ENCODE measurements at regions not wholly inside any gene's neighbourhood (a gene's known extent, or its start where the extent isn't known, plus 50 kb on each side); places are given as distances from the start of the nearest gene placed in this dataset.

GRCh38 chr5:133769842-133770241 lies 157.5 kb upstream of the FSTL4 start:
- no peak for DNase-seq

GRCh38 chr5:133763744-133764143 lies 151.4 kb upstream of the FSTL4 start:
- DNase-seq, result no peak

GRCh38 chr5:133761632-133762031 lies 149.3 kb upstream of the FSTL4 start:
- DNase-seq, result no peak

GRCh38 chr5:133760532-133760931 lies 148.2 kb upstream of the FSTL4 start:
- no peak for DNase-seq

- no peak for DNase-seq
Observed at GRCh38 chr5:133758641-133759040, 146.3 kb upstream of the FSTL4 start.

- DNase-seq, result no peak
Observed at GRCh38 chr5:133757396-133757945, 145.1 kb upstream of the FSTL4 start.

- no peak for DNase-seq
Observed at GRCh38 chr5:133756756-133757155, 144.4 kb upstream of the FSTL4 start.

GRCh38 chr5:133756036-133756435 lies 143.7 kb upstream of the FSTL4 start:
- DNase-seq, result no peak

GRCh38 chr5:133754575-133755169 lies 142.3 kb upstream of the FSTL4 start:
- no peak for DNase-seq

GRCh38 chr5:133753856-133754255 lies 141.5 kb upstream of the FSTL4 start:
- DNase-seq, result no peak

- no peak for DNase-seq
Observed at GRCh38 chr5:133751846-133752245, 139.5 kb upstream of the FSTL4 start.

- no peak for DNase-seq
Observed at GRCh38 chr5:133751421-133751820, 139.1 kb upstream of the FSTL4 start.

- no peak for DNase-seq
Observed at GRCh38 chr5:133750856-133751255, 138.5 kb upstream of the FSTL4 start.

GRCh38 chr5:133750356-133750755 lies 138.0 kb upstream of the FSTL4 start:
- no peak for DNase-seq

GRCh38 chr5:133749331-133749985 lies 137.1 kb upstream of the FSTL4 start:
- no peak for DNase-seq

GRCh38 chr5:133746834-133747233 lies 134.5 kb upstream of the FSTL4 start:
- no peak for DNase-seq

- DNase-seq, result no peak
Observed at GRCh38 chr5:133744960-133745308, 132.6 kb upstream of the FSTL4 start.

GRCh38 chr5:133744051-133744959 lies 132.0 kb upstream of the FSTL4 start:
- no peak for DNase-seq

- DNase-seq, result no peak
Observed at GRCh38 chr5:133742431-133742988, 130.2 kb upstream of the FSTL4 start.

GRCh38 chr5:133741818-133742355 lies 129.5 kb upstream of the FSTL4 start:
- no peak for DNase-seq

GRCh38 chr5:133741396-133741795 lies 129.1 kb upstream of the FSTL4 start:
- no peak for DNase-seq

- DNase-seq, result no peak
Observed at GRCh38 chr5:133739181-133739780, 126.9 kb upstream of the FSTL4 start.
